GM23338 (cell line): ENCODE measurements at regions not wholly inside any gene's neighbourhood (a gene's known extent, or its start where the extent isn't known, plus 50 kb on each side); places are given as distances from the start of the nearest gene placed in this dataset.

ENCODE experiments used
- ATAC-seq: fragments of 200-7000 bp; cut with Tn5 transposase; 3 replicates; pipeline ENCODE4 v1.9.1; 2020
- DNase-seq: peaks from one replicate; pipeline ENCODE4 v3.0.0-alpha.2; 2015; ENCODE audit warnings: low spot score
- H2AFZ ChIP-seq: fragments of 200-600 bp; sonication (generic); 2 replicates; pipeline ENCODE4 v1.8.0; 2016; ENCODE audit warnings: antibody characterized with exemption, mild to moderate bottlenecking, moderate library complexity
- H3F3A ChIP-seq: fragments of 200-600 bp; sonication (generic); replicated peaks from 2 replicates; pipeline ENCODE4 v1.8.0; 2017; ENCODE audit warnings: antibody characterized with exemption, mixed run types, low read depth
- H3K27ac ChIP-seq: fragments of 200-600 bp; sonication (generic); 2 replicates; pipeline ENCODE4 v1.6.1; 2016; ENCODE audit warnings: low read depth
- H3K27me3 ChIP-seq: fragments of 200-600 bp; sonication (generic); 2 replicates; pipeline ENCODE4 v1.8.0; 2016; ENCODE audit warnings: mild to moderate bottlenecking, mixed run types, moderate library complexity; ENCODE audit not compliant: insufficient read depth
- H3K36me3 ChIP-seq: fragments of 200-600 bp; sonication (generic); 2 replicates; pipeline ENCODE4 v1.8.0; 2016; ENCODE audit warnings: mild to moderate bottlenecking; ENCODE audit not compliant: insufficient read depth
- H3K4me1 ChIP-seq: fragments of 200-600 bp; sonication (generic); 2 replicates; pipeline ENCODE4 v1.8.0; 2016; ENCODE audit warnings: mild to moderate bottlenecking, moderate library complexity; ENCODE audit not compliant: insufficient read depth
- H3K4me2 ChIP-seq: fragments of 200-600 bp; sonication (generic); 2 replicates; pipeline ENCODE4 v1.7.1; 2017; ENCODE audit warnings: mixed run types
- H3K4me3 ChIP-seq: fragments of 200-600 bp; sonication (generic); 2 replicates; pipeline ENCODE4 v1.6.1; 2016; ENCODE audit warnings: mixed run types
- H3K79me2 ChIP-seq: fragments of 200-600 bp; sonication (generic); replicated peaks from 2 replicates; pipeline ENCODE4 v1.8.0; 2017; ENCODE audit warnings: mild to moderate bottlenecking; ENCODE audit not compliant: insufficient read depth
- H3K9me2 ChIP-seq: fragments of 200-600 bp; sonication (generic); 2 replicates; pipeline ENCODE4 v1.8.0; 2017; ENCODE audit not compliant: insufficient read depth
- H4K20me1 ChIP-seq: fragments of 200-600 bp; sonication (generic); replicated peaks from 2 replicates; pipeline ENCODE4 v1.8.0; 2017; ENCODE audit warnings: mild to moderate bottlenecking; ENCODE audit not compliant: insufficient read depth
- H3K27ac Mint-ChIP-seq: 2 replicates; pipeline ENCODE4 v1.8.0; 2020; ENCODE audit warnings: inconsistent platforms, mild to moderate bottlenecking, moderate library complexity, mixed read lengths
- H3K27me3 Mint-ChIP-seq: 3 replicates; pipeline ENCODE4 v1.8.0; 2022; ENCODE audit warnings: low read depth, mild to moderate bottlenecking, moderate library complexity, mixed read lengths, inconsistent platforms; ENCODE audit not compliant: insufficient read depth, poor library complexity
- H3K36me3 Mint-ChIP-seq: 3 replicates; pipeline ENCODE4 v1.8.0; 2021; ENCODE audit warnings: low read depth, mild to moderate bottlenecking, inconsistent platforms, moderate library complexity, mixed read lengths
- H3K4me1 Mint-ChIP-seq: 3 replicates; pipeline ENCODE4 v1.8.0; 2020; ENCODE audit warnings: mild to moderate bottlenecking, inconsistent platforms, mixed read lengths
- H3K4me3 Mint-ChIP-seq: 3 replicates; pipeline ENCODE4 v1.8.0; 2021; ENCODE audit warnings: moderate library complexity, mild to moderate bottlenecking, inconsistent platforms, mixed read lengths
- H3K9me3 Mint-ChIP-seq: 3 replicates; pipeline ENCODE4 v1.8.0; 2020; ENCODE audit warnings: moderate library complexity, mild to moderate bottlenecking, inconsistent platforms, mixed read lengths
- CREB1 ChIP-seq: fragments of 250-450 bp; sonication (Bioruptor Pico); IDR thresholded peaks from 2 replicates; pipeline ENCODE4 v1.5.0; 2020; ENCODE audit warnings: low read depth, mild to moderate bottlenecking, moderate library complexity
- EZH2 ChIP-seq: fragments of 200-600 bp; sonication (generic); IDR thresholded peaks from one replicate; pipeline ENCODE4 v1.8.0; 2017; ENCODE audit warnings: antibody characterized with exemption, mild to moderate bottlenecking, low read depth; ENCODE audit not compliant: unreplicated experiment
- EZH2phosphoT487 ChIP-seq: fragments of 200-600 bp; sonication (generic); IDR thresholded peaks from one replicate; pipeline ENCODE4 v1.8.1; 2018; ENCODE audit warnings: antibody characterized with exemption; ENCODE audit not compliant: unreplicated experiment
- JUNB ChIP-seq: IDR thresholded peaks from one replicate; pipeline ENCODE4 v1.6.1; 2016; ENCODE audit warnings: antibody characterized with exemption; ENCODE audit not compliant: unreplicated experiment
- NANOG ChIP-seq: IDR thresholded peaks from 2 replicates; pipeline ENCODE4 v1.6.1; 2016; ENCODE audit warnings: antibody characterized with exemption, borderline replicate concordance
- POLR2AphosphoS5 ChIP-seq: IDR thresholded peaks from 2 replicates; pipeline ENCODE4 v1.6.1; 2016; ENCODE audit warnings: antibody characterized with exemption, low read depth
- STAT1 ChIP-seq: IDR thresholded peaks from one replicate; pipeline ENCODE4 v1.6.1; 2016; ENCODE audit warnings: antibody characterized with exemption; ENCODE audit not compliant: unreplicated experiment
- ZNF114 ChIP-seq: fragments of 250-450 bp; sonication (Bioruptor Pico); IDR thresholded peaks from 2 replicates; pipeline ENCODE4 v1.5.0; 2020; ENCODE audit warnings: mild to moderate bottlenecking, moderate library complexity
- ZNF331 ChIP-seq: fragments of 250-450 bp; sonication (Bioruptor Pico); IDR thresholded peaks from 2 replicates; pipeline ENCODE4 v1.5.0; 2020; ENCODE audit warnings: low read depth, mild to moderate bottlenecking, moderate library complexity
- TF ChIP-seq, protein P1 (sequence below): fragments of 250-450 bp; sonication (Bioruptor Pico); IDR thresholded peaks from 2 replicates; pipeline ENCODE4 v1.5.0; 2020; ENCODE audit warnings: mild to moderate bottlenecking, moderate library complexity
- TF ChIP-seq, protein P2 (sequence below), 2 experiments: fragments of 200-600 bp in 1 of 2; sonication (generic) in 1 of 2; conservative IDR thresholded peaks; 2 replicates each; pipeline versions ENCODE4 v1.5.1 to v1.6.1; 2016 to 2017; ENCODE audit warnings: antibody characterized with exemption in 2 of 2, low read depth in 2 of 2, mild to moderate bottlenecking in 2 of 2, moderate library complexity in 1 of 2
- TF ChIP-seq, protein P3 (sequence below): IDR thresholded peaks from one replicate; pipeline ENCODE4 v1.6.1; 2018; ENCODE audit warnings: antibody characterized with exemption; ENCODE audit not compliant: unreplicated experiment
- TF ChIP-seq, protein P4 (sequence below): IDR thresholded peaks from 2 replicates; pipeline ENCODE4 v1.6.1; 2016; ENCODE audit warnings: antibody characterized with exemption

DNA sequence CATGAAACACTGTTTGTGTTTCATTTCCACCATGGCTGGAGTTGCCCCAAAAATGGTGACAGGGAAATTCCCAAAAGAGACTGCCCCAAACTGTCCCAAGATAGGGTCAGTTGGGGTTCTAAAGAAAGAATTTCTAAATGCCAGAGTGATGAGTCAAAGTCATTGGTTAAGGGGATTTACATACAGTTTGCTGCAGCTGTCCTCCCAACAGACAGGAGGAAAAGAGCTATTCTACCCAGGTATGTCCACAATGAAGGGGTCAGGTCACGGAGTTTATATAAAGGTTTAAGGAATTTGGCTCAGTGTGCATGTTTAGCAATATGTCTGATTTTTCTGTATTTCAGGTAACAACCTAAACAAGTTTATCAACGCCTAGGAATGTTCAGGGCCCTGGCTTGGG is 344.1 kb downstream of the TDRD15 start:
- Mint-ChIP-seq H3K9me3 (no peaks in the 10 kb centered on the region; the same call in 2 of the 3 replicates), H3K4me1 (peaks cover 14% of the 10 kb centered on the region), H3K27ac (no peak overlapping the region; the same call in 1 of the 2 replicates), H3K4me3 (no peak overlapping the region), H3K36me3 (no peaks in the 10 kb centered on the region; the same call in 2 of the 3 replicates), H3K27me3 (no peaks in the 10 kb centered on the region)
- TF ChIP-seq NANOG (no peak), CREB1 (CRISPR knock-in tag) (no peak), EZH2phosphoT487 (no peak), JUNB (no peak), EZH2 (no peak), STAT1 (no peak), ZNF114 (CRISPR knock-in tag) (no peak), POLR2AphosphoS5 (no peak), ZNF331 (no peak)
- TF ChIP-seq, protein P1, sequence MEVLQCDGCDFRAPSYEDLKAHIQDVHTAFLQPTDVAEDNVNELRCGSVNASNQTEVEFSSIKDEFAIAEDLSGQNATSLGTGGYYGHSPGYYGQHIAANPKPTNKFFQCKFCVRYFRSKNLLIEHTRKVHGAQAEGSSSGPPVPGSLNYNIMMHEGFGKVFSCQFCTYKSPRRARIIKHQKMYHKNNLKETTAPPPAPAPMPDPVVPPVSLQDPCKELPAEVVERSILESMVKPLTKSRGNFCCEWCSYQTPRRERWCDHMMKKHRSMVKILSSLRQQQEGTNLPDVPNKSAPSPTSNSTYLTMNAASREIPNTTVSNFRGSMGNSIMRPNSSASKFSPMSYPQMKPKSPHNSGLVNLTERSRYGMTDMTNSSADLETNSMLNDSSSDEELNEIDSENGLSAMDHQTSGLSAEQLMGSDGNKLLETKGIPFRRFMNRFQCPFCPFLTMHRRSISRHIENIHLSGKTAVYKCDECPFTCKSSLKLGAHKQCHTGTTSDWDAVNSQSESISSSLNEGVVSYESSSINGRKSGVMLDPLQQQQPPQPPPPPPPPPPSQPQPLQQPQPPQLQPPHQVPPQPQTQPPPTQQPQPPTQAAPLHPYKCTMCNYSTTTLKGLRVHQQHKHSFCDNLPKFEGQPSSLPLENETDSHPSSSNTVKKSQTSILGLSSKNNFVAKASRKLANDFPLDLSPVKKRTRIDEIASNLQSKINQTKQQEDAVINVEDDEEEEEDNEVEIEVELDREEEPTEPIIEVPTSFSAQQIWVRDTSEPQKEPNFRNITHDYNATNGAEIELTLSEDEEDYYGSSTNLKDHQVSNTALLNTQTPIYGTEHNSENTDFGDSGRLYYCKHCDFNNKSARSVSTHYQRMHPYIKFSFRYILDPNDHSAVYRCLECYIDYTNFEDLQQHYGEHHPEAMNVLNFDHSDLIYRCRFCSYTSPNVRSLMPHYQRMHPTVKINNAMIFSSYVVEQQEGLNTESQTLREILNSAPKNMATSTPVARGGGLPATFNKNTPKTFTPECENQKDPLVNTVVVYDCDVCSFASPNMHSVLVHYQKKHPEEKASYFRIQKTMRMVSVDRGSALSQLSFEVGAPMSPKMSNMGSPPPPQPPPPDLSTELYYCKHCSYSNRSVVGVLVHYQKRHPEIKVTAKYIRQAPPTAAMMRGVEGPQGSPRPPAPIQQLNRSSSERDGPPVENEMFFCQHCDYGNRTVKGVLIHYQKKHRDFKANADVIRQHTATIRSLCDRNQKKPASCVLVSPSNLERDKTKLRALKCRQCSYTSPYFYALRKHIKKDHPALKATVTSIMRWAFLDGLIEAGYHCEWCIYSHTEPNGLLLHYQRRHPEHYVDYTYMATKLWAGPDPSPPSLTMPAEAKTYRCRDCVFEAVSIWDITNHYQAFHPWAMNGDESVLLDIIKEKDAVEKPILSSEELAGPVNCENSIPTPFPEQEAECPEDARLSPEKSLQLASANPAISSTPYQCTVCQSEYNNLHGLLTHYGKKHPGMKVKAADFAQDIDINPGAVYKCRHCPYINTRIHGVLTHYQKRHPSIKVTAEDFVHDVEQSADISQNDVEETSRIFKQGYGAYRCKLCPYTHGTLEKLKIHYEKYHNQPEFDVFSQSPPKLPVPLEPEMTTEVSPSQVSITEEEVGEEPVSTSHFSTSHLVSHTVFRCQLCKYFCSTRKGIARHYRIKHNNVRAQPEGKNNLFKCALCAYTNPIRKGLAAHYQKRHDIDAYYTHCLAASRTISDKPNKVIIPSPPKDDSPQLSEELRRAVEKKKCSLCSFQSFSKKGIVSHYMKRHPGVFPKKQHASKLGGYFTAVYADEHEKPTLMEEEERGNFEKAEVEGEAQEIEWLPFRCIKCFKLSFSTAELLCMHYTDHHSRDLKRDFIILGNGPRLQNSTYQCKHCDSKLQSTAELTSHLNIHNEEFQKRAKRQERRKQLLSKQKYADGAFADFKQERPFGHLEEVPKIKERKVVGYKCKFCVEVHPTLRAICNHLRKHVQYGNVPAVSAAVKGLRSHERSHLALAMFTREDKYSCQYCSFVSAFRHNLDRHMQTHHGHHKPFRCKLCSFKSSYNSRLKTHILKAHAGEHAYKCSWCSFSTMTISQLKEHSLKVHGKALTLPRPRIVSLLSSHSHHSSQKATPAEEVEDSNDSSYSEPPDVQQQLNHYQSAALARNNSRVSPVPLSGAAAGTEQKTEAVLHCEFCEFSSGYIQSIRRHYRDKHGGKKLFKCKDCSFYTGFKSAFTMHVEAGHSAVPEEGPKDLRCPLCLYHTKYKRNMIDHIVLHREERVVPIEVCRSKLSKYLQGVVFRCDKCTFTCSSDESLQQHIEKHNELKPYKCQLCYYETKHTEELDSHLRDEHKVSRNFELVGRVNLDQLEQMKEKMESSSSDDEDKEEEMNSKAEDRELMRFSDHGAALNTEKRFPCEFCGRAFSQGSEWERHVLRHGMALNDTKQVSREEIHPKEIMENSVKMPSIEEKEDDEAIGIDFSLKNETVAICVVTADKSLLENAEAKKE (CRISPR knock-in tag) = no peak
- TF ChIP-seq, protein P2, sequence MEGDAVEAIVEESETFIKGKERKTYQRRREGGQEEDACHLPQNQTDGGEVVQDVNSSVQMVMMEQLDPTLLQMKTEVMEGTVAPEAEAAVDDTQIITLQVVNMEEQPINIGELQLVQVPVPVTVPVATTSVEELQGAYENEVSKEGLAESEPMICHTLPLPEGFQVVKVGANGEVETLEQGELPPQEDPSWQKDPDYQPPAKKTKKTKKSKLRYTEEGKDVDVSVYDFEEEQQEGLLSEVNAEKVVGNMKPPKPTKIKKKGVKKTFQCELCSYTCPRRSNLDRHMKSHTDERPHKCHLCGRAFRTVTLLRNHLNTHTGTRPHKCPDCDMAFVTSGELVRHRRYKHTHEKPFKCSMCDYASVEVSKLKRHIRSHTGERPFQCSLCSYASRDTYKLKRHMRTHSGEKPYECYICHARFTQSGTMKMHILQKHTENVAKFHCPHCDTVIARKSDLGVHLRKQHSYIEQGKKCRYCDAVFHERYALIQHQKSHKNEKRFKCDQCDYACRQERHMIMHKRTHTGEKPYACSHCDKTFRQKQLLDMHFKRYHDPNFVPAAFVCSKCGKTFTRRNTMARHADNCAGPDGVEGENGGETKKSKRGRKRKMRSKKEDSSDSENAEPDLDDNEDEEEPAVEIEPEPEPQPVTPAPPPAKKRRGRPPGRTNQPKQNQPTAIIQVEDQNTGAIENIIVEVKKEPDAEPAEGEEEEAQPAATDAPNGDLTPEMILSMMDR (conservative IDR thresholded peaks at IDR 0.05; ENCODE audit: low read depth in 2 of 2) = no peak
- TF ChIP-seq, protein P3, sequence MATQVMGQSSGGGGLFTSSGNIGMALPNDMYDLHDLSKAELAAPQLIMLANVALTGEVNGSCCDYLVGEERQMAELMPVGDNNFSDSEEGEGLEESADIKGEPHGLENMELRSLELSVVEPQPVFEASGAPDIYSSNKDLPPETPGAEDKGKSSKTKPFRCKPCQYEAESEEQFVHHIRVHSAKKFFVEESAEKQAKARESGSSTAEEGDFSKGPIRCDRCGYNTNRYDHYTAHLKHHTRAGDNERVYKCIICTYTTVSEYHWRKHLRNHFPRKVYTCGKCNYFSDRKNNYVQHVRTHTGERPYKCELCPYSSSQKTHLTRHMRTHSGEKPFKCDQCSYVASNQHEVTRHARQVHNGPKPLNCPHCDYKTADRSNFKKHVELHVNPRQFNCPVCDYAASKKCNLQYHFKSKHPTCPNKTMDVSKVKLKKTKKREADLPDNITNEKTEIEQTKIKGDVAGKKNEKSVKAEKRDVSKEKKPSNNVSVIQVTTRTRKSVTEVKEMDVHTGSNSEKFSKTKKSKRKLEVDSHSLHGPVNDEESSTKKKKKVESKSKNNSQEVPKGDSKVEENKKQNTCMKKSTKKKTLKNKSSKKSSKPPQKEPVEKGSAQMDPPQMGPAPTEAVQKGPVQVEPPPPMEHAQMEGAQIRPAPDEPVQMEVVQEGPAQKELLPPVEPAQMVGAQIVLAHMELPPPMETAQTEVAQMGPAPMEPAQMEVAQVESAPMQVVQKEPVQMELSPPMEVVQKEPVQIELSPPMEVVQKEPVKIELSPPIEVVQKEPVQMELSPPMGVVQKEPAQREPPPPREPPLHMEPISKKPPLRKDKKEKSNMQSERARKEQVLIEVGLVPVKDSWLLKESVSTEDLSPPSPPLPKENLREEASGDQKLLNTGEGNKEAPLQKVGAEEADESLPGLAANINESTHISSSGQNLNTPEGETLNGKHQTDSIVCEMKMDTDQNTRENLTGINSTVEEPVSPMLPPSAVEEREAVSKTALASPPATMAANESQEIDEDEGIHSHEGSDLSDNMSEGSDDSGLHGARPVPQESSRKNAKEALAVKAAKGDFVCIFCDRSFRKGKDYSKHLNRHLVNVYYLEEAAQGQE = no peak
- TF ChIP-seq, protein P4, sequence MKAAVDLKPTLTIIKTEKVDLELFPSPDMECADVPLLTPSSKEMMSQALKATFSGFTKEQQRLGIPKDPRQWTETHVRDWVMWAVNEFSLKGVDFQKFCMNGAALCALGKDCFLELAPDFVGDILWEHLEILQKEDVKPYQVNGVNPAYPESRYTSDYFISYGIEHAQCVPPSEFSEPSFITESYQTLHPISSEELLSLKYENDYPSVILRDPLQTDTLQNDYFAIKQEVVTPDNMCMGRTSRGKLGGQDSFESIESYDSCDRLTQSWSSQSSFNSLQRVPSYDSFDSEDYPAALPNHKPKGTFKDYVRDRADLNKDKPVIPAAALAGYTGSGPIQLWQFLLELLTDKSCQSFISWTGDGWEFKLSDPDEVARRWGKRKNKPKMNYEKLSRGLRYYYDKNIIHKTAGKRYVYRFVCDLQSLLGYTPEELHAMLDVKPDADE = no peak
- Histone ChIP-seq H3K4me3 (no peak overlapping the region), H3K4me2 (no peak overlapping the region), H3K27ac (no peak overlapping the region), H3K9me2 (no peaks in the 10 kb centered on the region), H3F3A (no peaks in the 10 kb centered on the region), H3K4me1 (no peaks in the 10 kb centered on the region), H4K20me1 (no peaks in the 10 kb centered on the region; the same call in 1 of the 2 replicates), H3K79me2 (no peaks in the 10 kb centered on the region), H3K36me3 (no peaks in the 10 kb centered on the region), H2AFZ (no peak overlapping the region), H3K27me3 (no peaks in the 10 kb centered on the region)
- DNase-seq (peak; percentile 9), ATAC-seq (no peak; the same call in 2 of the 3 replicates)
